ENCODE measurements at regions not wholly inside any gene's neighbourhood (a gene's known extent, or its start where the extent isn't known, plus 50 kb on each side); places are given as distances from the start of the nearest gene placed in this dataset.

DNA sequence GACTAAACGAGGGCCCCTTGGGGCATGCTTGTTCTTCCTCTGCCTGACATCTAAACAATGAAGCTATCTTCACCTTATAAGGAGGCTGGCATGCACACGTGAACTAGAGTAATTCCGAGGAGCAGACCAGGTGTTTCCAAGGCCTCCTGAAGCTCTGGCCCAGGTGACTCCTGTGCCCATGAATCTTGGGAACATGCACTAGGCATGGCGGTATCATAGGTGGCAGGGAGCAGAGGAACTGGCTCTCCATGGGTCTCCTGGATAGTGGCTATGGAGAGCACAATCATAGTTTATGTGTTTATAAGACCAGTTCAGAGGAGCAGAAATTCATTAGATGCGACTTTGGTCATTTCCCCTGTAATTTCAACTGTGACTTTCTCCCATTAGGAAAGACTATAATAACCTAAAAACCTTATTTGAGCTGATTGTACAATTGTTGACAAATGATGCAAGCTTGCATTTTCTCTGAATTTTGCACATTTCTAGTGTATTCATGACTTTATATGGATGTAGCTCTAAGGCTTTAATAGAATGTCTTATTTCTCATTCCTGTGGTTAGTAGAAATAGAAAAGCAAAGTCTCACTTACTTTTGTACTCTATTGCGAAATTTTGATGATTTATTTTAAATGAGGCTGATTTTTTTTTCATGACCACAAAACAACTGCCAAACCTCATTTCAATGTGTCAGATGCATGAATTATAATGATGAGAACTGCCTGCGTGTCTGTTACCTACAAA, 135.3 kb upstream of the RPS23 start:
- Histone ChIP-seq H3K4me2 (ENCODE audit: low read depth, low read length) (no peak overlapping the region), H3K9ac (ENCODE audit: insufficient read depth, low read depth, low read length) (no peak overlapping the region), H3K9me3 (ENCODE audit: low read length) (no peaks in the 10 kb centered on the region), H3K4me1 (ENCODE audit: insufficient read depth, low read length) (peaks cover 23% of the 10 kb centered on the region), H4K20me1 (ENCODE audit: insufficient read depth, low read length) (no peaks in the 10 kb centered on the region), H3K27me3 (ENCODE audit: control insufficient read depth in 1 of 2, insufficient read depth in 2 of 2, low read length in 2 of 2) (no peaks in the 10 kb centered on the region), H3K36me3 (replicated peaks in 1 of 2; ENCODE audit: control insufficient read depth in 1 of 2, insufficient read depth in 2 of 2, low read length in 2 of 2) (no peaks in the 10 kb centered on the region), H2AFZ (ENCODE audit: low read length) (no peak overlapping the region), H3K79me2 (ENCODE audit: insufficient read depth, low read length) (no peaks in the 10 kb centered on the region), H3K27ac (ENCODE audit: extremely low read length, insufficient read depth, low read length) (no peak overlapping the region), H3K4me3 (replicated peaks in 1 of 3; ENCODE audit: insufficient read depth in 1 of 3, low read depth in 2 of 3, low read length in 3 of 3) (no peak overlapping the region)
- CTCF ChIA-PET (ENCODE audit: low intra/inter-chr PET ratio, low total read pairs), result no interaction called here
- POLR2A ChIA-PET, result no interaction called here
- intact Hi-C loops (cut with micrococcal nuclease; ENCODE audit: unreplicated experiment), result no loop called here
- in situ Hi-C loops (cut with HindIII; ENCODE audit: extremely low pct_ligation_motif_present, low pct_unique_long_range_greater_than_20kb), result no loop called here
- DNase-seq (ENCODE audit: low spot score) (no peak), ATAC-seq (no peak), FAIRE-seq (no peak)
- 61% methylated on average over 7 of the region's 7 CpGs for WGBS (ENCODE audit: low lambda C conversion rate)
- no TSS peak for BruUV-seq (replicated peaks)
- TF ChIP-seq MAFK (conservative IDR thresholded peaks at IDR 0.05 in 1 of 2, IDR thresholded peaks at IDR 0.05 in 1 of 2; ENCODE audit: low read length in 2 of 2), result peak; percentile 50 to 80
- peak; percentile 51; the same call in 1 of the 2 replicates for TF ChIP-seq CEBPB (IDR thresholded peaks at IDR 0.05; ENCODE audit: borderline replicate concordance, low read depth, low read length)
- no peak for TF ChIP-seq KMT2A (CRISPR knock-in tag; IDR thresholded peaks at IDR 0.05)
- TF ChIP-seq MAFF (IDR thresholded peaks at IDR 0.05; ENCODE audit: low read depth, low read length), result peak; percentile 67
- no peak for TF ChIP-seq RBFOX2 (IDR thresholded peaks at IDR 0.05; ENCODE audit: low read depth, low read length)
- TF ChIP-seq ZNF687 (CRISPR knock-in tag; IDR thresholded peaks at IDR 0.05), result no peak
- TF ChIP-seq GZF1 (CRISPR knock-in tag; IDR thresholded peaks at IDR 0.05), result no peak
- TF ChIP-seq, protein P1, sequence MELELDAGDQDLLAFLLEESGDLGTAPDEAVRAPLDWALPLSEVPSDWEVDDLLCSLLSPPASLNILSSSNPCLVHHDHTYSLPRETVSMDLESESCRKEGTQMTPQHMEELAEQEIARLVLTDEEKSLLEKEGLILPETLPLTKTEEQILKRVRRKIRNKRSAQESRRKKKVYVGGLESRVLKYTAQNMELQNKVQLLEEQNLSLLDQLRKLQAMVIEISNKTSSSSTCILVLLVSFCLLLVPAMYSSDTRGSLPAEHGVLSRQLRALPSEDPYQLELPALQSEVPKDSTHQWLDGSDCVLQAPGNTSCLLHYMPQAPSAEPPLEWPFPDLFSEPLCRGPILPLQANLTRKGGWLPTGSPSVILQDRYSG (CRISPR knock-in tag; IDR thresholded peaks at IDR 0.05), result no peak
- TF ChIP-seq SRSF9 (IDR thresholded peaks at IDR 0.05; ENCODE audit: borderline replicate concordance, insufficient read depth, low read depth, low read length, poor library complexity, severe bottlenecking), result no peak

Measured in HepG2 (cell line).